HG03060 (cell line): ENCODE measurements at regions not wholly inside any gene's neighbourhood (a gene's known extent, or its start where the extent isn't known, plus 50 kb on each side); places are given as distances from the start of the nearest gene placed in this dataset.

ENCODE experiments used
- ATAC-seq: cut with Tn5 transposase; IDR thresholded peaks from one replicate; pipeline ENCODE4 v1.9.1; 2021; ENCODE audit warnings: low read depth, moderate number of reproducible peaks; ENCODE audit not compliant: unreplicated experiment

GRCh38 chr2:19728125-19728524, 173.7 kb downstream of the TTC32 start:
- no peak for ATAC-seq

DNA sequence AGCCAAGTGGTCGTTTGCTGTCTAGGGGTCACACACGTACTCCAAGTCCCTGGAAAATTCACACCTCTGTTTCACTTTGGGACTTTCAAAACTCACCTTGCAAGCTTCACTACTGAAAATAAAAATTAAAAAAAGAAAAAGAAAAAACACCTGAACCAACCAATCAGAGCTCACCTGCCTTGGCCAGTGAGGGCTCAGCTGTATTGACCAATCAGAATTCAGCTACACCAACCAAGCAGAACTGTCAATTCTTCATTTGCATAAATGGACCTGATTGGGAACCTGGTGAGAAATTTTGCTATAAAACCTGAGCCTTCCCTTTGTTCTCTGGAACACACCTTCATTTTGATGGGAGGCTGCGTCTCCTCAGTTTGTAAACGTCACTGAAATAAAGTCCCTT, 176.4 kb downstream of the TTC32 start:
- no peak for ATAC-seq

DNA sequence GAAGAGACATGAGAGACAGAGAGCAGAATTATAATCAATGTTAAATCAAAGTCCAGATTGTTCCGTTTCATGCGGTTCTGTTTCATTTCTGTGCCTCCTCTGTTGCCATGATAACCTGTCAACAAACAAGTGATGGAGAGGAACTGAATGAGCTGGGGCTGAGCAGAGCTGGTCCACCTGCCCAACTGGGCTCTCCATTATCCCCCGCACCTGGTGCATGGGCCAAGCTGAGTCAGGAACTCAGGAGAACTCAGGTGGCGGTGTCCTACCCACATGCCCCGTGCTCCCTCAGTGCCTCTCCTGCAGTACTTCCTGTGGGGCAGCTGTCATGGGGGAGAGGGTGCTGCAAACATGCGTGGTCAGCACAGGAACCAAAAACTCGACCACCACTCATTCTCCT, 178.8 kb downstream of the TTC32 start:
- no peak for ATAC-seq

GRCh38 chr2:19722531-19722971, 179.2 kb downstream of the TTC32 start:
- ATAC-seq, result no peak

DNA sequence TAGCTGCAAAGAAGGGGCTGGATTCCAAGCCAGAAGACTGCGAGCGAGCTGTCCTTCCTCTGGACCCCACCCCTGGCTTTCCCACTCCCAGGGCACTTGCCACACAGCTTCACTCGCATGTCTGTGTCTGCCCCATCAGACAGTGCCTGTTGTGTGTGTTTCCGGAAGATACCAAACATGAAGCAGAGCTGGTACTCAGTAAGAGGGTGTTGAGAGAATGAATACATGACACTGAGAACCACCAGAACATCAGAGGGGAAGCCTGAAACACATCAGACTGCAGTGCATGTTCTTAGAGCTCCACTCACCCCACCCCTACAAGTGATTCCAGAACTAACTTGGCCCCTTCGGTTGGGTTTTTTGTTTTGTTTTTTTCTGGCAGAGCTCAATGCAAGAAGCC, 181.5 kb downstream of the TTC32 start:
- no peak for ATAC-seq

- ATAC-seq, result no peak
These were observed 182.2 kb downstream of the TTC32 start for GRCh38 chr2:19719540-19719939.

GRCh38 chr2:19717446-19717845, 184.3 kb downstream of the TTC32 start:
- no peak for ATAC-seq

DNA sequence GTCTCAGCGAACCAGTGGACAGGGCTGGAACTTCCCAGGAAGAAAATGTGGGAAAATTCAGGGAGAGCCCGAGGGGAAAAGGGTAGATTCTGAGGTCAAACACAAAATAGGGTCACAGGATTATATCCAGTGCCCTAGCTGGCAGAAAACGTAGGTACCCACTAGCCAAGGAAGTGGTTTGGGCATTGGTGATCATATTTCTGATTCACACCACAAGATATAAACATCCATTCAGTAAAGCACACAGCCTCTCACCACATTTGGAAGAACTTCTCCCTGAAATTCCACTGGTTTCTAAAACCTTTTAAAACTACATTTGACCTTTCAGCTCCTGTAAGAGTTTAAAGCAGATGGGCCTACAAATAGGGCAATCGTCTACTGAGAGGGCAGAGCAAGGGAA, 186.9 kb downstream of the TTC32 start:
- no peak for ATAC-seq

- no peak for ATAC-seq
These were observed 188.9 kb downstream of the TTC32 start for GRCh38 chr2:19712850-19713249.

DNA sequence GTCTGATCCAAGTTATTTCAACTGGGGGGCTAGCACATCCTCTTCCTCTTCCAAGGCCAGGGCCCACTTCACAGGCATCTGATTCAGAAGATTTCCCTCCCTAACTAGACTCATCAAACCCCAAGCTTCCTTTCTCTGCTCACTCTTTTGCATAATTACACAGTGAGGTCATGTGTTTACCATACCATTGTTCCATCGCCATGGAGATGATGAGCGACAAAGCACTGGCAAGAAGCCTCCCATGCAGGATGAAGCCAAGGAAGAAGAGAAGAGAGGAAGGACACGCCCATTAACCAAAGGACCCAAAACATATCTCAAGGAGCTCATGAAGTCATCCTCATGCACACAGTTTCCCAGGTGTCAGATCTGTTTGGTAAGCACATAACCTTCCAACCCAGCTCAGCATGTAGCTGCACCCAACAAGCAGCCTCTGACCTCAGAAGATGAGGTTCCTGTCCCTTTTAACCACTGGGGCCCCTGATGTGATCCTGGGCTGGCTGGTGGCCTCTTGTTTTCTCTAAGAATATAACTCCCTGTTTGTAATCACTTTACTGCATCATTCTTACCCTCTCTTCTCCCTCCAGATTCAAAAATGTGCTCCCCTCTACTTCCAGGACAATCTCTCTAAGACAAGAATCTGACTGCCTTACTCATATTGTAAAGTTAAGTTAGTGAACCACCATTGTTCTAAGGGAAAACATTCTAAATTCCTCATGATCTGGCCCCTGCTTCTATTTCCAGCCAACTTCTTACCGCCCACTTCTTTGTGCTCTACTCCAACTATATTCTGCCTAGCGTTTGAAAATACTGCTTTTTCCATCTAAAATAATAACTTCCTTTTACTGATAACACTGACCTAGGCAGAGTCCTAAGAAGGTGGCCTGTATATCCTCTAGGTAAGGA, 190.1 kb downstream of the TTC32 start:
- ATAC-seq, result no peak

GRCh38 chr2:19710230-19710629, 191.6 kb downstream of the TTC32 start:
- ATAC-seq, result no peak

DNA sequence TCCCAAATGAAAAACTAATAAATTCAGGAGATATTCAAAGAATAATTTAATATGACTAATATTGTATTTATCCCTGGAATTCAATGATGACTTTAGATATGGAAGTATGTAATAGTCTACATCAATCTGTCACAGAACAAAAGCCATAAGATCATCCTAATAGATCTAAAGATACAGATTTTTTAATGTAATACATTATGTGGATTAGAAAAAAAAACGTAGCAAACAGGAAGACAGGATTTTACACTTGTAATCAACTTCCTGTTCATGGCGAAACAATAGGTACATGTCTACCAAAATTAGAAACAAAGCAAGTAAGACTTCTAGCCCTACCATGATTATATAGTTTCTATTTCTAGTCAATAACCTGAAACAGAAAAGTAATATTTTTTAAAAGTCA, 192.2 kb downstream of the TTC32 start:
- no peak for ATAC-seq

- ATAC-seq, result no peak
These were observed 193.0 kb downstream of the TTC32 start for GRCh38 chr2:19708776-19709175.

DNA sequence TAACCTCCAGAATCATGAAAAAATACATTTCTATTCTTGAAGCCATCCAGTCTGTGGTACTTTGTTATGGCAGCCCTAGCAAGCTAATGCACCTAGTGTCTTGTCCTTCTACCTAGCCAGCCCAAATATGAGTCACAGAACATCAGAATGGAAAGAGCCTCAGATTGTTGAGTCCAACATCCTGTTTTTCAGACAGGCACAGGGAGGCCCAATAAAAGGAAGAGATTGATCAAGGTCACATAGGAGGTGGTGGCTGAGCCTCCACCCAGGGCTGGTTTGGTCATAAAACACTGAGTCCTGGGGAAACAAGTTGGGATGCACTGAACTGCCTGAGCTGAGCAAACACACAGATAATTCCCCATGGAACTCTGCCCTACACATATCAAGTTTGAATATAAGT, 195.5 kb downstream of the TTC32 start:
- ATAC-seq, result no peak

GRCh38 chr2:19702267-19702666, 199.5 kb downstream of the TTC32 start:
- no peak for ATAC-seq

- ATAC-seq, result no peak
These were observed 200.8 kb downstream of the TTC32 start for GRCh38 chr2:19700861-19701585.

DNA sequence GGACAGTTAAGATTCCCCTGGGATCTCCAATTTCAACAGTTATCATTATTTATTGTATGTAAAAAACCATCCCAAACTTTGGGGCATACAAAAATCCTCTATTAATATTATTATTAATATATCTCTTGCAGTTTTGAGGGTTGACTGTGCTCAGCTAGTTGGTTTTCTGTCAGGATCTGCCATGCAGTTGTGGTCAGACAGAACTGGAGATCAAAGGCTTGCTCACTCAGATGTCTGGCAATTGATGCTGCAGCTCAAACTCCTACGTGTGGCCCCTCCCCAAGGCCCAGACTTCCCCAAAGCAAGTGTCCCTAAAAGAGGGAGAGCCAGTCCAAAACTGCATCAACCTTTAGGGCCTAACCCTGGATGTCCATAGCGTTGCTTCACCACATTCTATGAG, 204.7 kb downstream of the TTC32 start:
- no peak for ATAC-seq

DNA sequence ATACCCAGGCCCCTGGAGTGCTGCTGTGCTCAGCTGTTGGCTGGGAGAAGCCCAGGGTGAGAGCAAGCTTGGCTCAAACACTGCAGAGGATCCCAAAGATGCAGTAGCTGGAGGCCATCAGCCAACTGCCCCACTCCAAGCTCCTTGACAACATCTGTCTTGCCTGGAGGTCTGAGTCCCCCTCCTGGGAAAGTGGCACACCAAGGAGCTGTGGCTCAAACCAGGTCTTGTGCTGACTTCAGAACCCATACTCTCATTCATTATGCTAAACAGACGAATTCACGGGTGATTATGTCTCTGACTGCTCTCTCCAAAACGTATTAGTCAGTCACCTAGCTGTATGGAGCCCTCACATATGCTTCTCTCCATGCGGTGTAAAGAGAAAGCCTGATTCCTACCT, 206.1 kb downstream of the TTC32 start:
- no peak for ATAC-seq

- no peak for ATAC-seq
These were observed 209.9 kb downstream of the TTC32 start for GRCh38 chr2:19691892-19692291.

DNA sequence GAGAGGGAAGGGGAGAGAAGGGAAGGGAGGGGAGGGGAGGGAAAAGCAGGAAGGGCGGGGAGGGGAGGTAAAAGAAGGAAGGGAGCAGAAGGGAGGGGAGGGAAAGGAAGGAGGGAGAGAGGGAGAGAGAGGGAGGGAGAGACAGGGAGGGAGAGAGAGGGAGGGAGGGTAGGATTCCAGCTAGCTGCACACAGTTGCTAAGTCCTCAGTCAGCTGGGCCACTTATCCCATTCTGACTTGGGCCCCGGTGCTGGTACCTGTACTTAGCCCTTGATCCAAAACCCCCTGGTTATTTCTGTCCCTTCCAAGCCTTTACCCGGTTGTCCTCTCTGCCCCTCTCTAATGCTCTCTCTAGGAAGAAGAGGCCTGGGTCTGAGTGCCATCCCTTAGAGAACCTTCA, 211.4 kb downstream of the TTC32 start:
- ATAC-seq, result no peak

DNA sequence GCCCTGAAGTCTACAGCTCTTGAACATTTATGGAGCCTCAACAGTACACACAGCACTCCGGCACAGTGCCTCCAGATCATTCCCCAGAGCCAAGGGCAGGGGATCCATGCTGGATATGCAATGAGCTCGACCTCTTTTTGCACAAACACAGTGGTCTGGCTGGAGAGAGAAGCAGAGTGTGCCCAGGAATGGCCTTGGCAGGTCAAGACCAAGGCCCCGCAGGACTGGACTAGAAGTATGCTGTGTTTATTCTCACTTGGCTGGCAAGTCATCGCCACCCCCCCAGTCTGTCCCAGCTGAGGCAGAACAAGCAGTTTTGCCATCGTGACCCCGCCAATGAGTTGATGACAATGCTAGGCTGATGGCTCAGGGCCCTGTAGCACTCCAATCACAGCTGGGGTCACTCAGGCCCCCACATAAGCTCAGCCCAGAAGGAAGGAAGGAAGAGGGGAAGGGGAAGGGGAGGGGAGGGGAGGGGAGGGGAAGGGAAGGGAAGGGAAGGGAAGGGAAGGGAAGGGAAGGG, 212.1 kb downstream of the TTC32 start:
- no peak for ATAC-seq

GRCh38 chr2:19688059-19688458, 213.7 kb downstream of the TTC32 start:
- no peak for ATAC-seq
